GM19239 (cell line): ENCODE measurements at regions not wholly inside any gene's neighbourhood (a gene's known extent, or its start where the extent isn't known, plus 50 kb on each side); places are given as distances from the start of the nearest gene placed in this dataset.
"Not testable (repeated sequence)": the region's sequence is repeated elsewhere in the genome, so short reads cannot be mapped to it uniquely, and the experiment has no call there.

Source experiments
- DNase-seq: peaks from one replicate; pipeline ENCODE4 v3.0.0; 2011; ENCODE audit warnings: low spot score; ENCODE audit not compliant: insufficient read length
- FAIRE-seq: peaks from 2 replicates; lab custom pipeline; 2011; peaks lifted over from hg19 to GRCh38; lab: Jason Lieb, UNC

- no peak for DNase-seq
- FAIRE-seq, result no peak
Measured at GRCh38 chr4:14321723-14322122, 680.6 kb upstream of the CPEB2 start.

- DNase-seq, result no peak
- FAIRE-seq, result no peak
Measured at GRCh38 chr4:14323191-14323590, 679.1 kb upstream of the CPEB2 start.

- FAIRE-seq (no peak), DNase-seq (no peak)
Measured at GRCh38 chr4:14329228-14329627, 673.1 kb upstream of the CPEB2 start.

GRCh38 chr4:14333616-14334015 lies 668.7 kb upstream of the CPEB2 start:
- DNase-seq (no peak), FAIRE-seq (no peak)

GRCh38 chr4:14334166-14334565 lies 668.1 kb upstream of the CPEB2 start:
- DNase-seq (no peak), FAIRE-seq (no peak)

- FAIRE-seq (no peak), DNase-seq (no peak)
Measured at GRCh38 chr4:14335872-14336271, 666.4 kb upstream of the CPEB2 start.

GRCh38 chr4:14336656-14337055 lies 665.6 kb upstream of the CPEB2 start:
- FAIRE-seq (no peak), DNase-seq (no peak)

- DNase-seq (no peak), FAIRE-seq (no peak)
Measured at GRCh38 chr4:14337892-14338584, 664.2 kb upstream of the CPEB2 start.

- DNase-seq (no peak), FAIRE-seq (no peak)
Measured at GRCh38 chr4:14338585-14339265, 663.6 kb upstream of the CPEB2 start.

- no peak for FAIRE-seq
- DNase-seq, result no peak
Measured at GRCh38 chr4:14339715-14340114, 662.6 kb upstream of the CPEB2 start.

GRCh38 chr4:14340321-14340720 lies 662.0 kb upstream of the CPEB2 start:
- DNase-seq (no peak), FAIRE-seq (no peak)

GRCh38 chr4:14343961-14344360 lies 658.3 kb upstream of the CPEB2 start:
- DNase-seq (no peak), FAIRE-seq (no peak)

- DNase-seq, result no peak
- FAIRE-seq, result no peak
Measured at GRCh38 chr4:14345356-14345775, 656.9 kb upstream of the CPEB2 start.

GRCh38 chr4:14347526-14347925 lies 654.8 kb upstream of the CPEB2 start:
- DNase-seq, result no peak
- FAIRE-seq, result no peak

- no peak for DNase-seq
- FAIRE-seq, result no peak
Measured at GRCh38 chr4:14348506-14348905, 653.8 kb upstream of the CPEB2 start.

GRCh38 chr4:14358544-14359160 lies 643.6 kb upstream of the CPEB2 start:
- FAIRE-seq, result not testable (repeated sequence)

GRCh38 chr4:14359991-14360390 lies 642.3 kb upstream of the CPEB2 start:
- no peak for DNase-seq
- FAIRE-seq, result no peak

More at GRCh38 chr4:14358544-14359160, 643.6 kb upstream of the CPEB2 start:
- DNase-seq, result not testable (repeated sequence)

GRCh38 chr4:14361084-14361483 lies 641.2 kb upstream of the CPEB2 start:
- FAIRE-seq (no peak), DNase-seq (no peak)

- DNase-seq, result no peak
Measured at GRCh38 chr4:14362385-14362784, 639.9 kb upstream of the CPEB2 start.

GRCh38 chr4:14364953-14365536 lies 637.2 kb upstream of the CPEB2 start:
- no peak for DNase-seq
- no peak for FAIRE-seq

More at GRCh38 chr4:14362385-14362784, 639.9 kb upstream of the CPEB2 start:
- FAIRE-seq, result no peak

- no peak for DNase-seq
- FAIRE-seq, result no peak
Measured at GRCh38 chr4:14368391-14368790, 633.9 kb upstream of the CPEB2 start.
